Duodenal mucosa (tissue), 2 donors: ENCODE measurements at regions not wholly inside any gene's neighbourhood (a gene's known extent, or its start where the extent isn't known, plus 50 kb on each side); places are given as distances from the start of the nearest gene placed in this dataset.

ENCODE experiments used
- H3K27ac ChIP-seq: one replicate; pipeline ENCODE4 v1.7.0; 2013; ENCODE audit warnings: low read depth, low read length
- H3K27me3 ChIP-seq, 2 donors: one replicate each; pipeline ENCODE4 v1.7.0; 2013; ENCODE audit warnings: low read length in 2 of 2, control low read depth in 1 of 2; ENCODE audit not compliant: insufficient read depth in 2 of 2, control insufficient read depth in 1 of 2
- H3K36me3 ChIP-seq, 2 donors: one replicate each; pipeline ENCODE4 v1.7.0; 2013; ENCODE audit warnings: low read length in 2 of 2, control low read depth in 1 of 2; ENCODE audit not compliant: insufficient read depth in 2 of 2, control insufficient read depth in 1 of 2
- H3K4me1 ChIP-seq, 2 donors: one replicate each; pipeline ENCODE4 v1.7.0; 2013; ENCODE audit warnings: low read length in 2 of 2, control low read depth in 1 of 2; ENCODE audit not compliant: insufficient read depth in 2 of 2, control insufficient read depth in 1 of 2
- H3K4me3 ChIP-seq, 2 donors: one replicate each; pipeline ENCODE4 v1.7.0; 2013; ENCODE audit warnings: low read length in 2 of 2, low read depth in 1 of 2
- H3K9ac ChIP-seq, 2 donors: one replicate each; pipeline ENCODE4 v1.7.0; 2013; ENCODE audit warnings: low read length in 2 of 2, low read depth in 1 of 2
- H3K9me3 ChIP-seq, 2 donors: one replicate each; pipeline ENCODE4 v1.7.0; 2013; ENCODE audit warnings: low read length in 2 of 2, control low read depth in 1 of 2; ENCODE audit not compliant: control insufficient read depth in 1 of 2

GRCh38 chr21:28743723-28744122 lies 249.0 kb downstream of the LTN1 start:
- Histone ChIP-seq H3K9me3 (no peaks in the 10 kb centered on the region), H3K9ac (no peak overlapping the region), H3K27me3 (no peaks in the 10 kb centered on the region), H3K4me1 (peaks cover 0 to 5% of the 10 kb centered on the region in 2 donors), H3K36me3 (no peaks in the 10 kb centered on the region), H3K4me3 (no peak overlapping the region), H3K27ac (no peak overlapping the region)

GRCh38 chr21:28742527-28742926 lies 250.2 kb downstream of the LTN1 start:
- Histone ChIP-seq H3K27me3 (no peaks in the 10 kb centered on the region), H3K36me3 (no peaks in the 10 kb centered on the region), H3K27ac (no peak overlapping the region), H3K9me3 (no peaks in the 10 kb centered on the region), H3K4me1 (peaks cover 0 to 5% of the 10 kb centered on the region in 2 donors), H3K4me3 (no peak overlapping the region), H3K9ac (no peak overlapping the region)

GRCh38 chr21:28740125-28740524 lies 252.6 kb downstream of the LTN1 start:
- H3K4me1 ChIP-seq, result no peaks in the 10 kb centered on the region
- no peaks in the 10 kb centered on the region for H3K36me3 ChIP-seq
- no peak overlapping the region for H3K9ac ChIP-seq
- H3K9me3 ChIP-seq, result no peaks in the 10 kb centered on the region
- H3K4me3 ChIP-seq, result no peak overlapping the region
- H3K27ac ChIP-seq, result no peak overlapping the region
- H3K27me3 ChIP-seq, result no peaks in the 10 kb centered on the region

- Histone ChIP-seq H3K4me1 (peaks cover 4 to 5% of the 10 kb centered on the region in 2 donors), H3K27ac (no peak overlapping the region), H3K4me3 (no peak overlapping the region), H3K27me3 (no peaks in the 10 kb centered on the region), H3K36me3 (no peaks in the 10 kb centered on the region), H3K9ac (no peak overlapping the region), H3K9me3 (no peaks in the 10 kb centered on the region)
These were observed 253.8 kb downstream of the LTN1 start for GRCh38 chr21:28738882-28739281.

- H3K4me3 ChIP-seq, result no peak overlapping the region
- H3K36me3 ChIP-seq, result no peaks in the 10 kb centered on the region
- H3K27me3 ChIP-seq, result no peaks in the 10 kb centered on the region
- H3K9ac ChIP-seq, result no peak overlapping the region
- H3K4me1 ChIP-seq, result peaks cover 4 to 5% of the 10 kb centered on the region in 2 donors
- H3K9me3 ChIP-seq, result no peaks in the 10 kb centered on the region
- no peak overlapping the region for H3K27ac ChIP-seq
These were observed 254.3 kb downstream of the LTN1 start for GRCh38 chr21:28738420-28738704.

- no peak overlapping the region for H3K27ac ChIP-seq
- H3K9me3 ChIP-seq, result no peaks in the 10 kb centered on the region
- H3K4me3 ChIP-seq, result no peak overlapping the region
- no peak overlapping the region for H3K9ac ChIP-seq
- no peaks in the 10 kb centered on the region for H3K36me3 ChIP-seq
- peaks cover 4 to 5% of the 10 kb centered on the region in 2 donors for H3K4me1 ChIP-seq
- no peaks in the 10 kb centered on the region for H3K27me3 ChIP-seq
These were observed 254.8 kb downstream of the LTN1 start for GRCh38 chr21:28737674-28738419.

GRCh38 chr21:28734522-28735175 lies 258.0 kb downstream of the LTN1 start:
- no peaks in the 10 kb centered on the region for H3K27me3 ChIP-seq
- no peaks in the 10 kb centered on the region for H3K9me3 ChIP-seq
- no peak overlapping the region for H3K27ac ChIP-seq
- no peak overlapping the region for H3K9ac ChIP-seq
- H3K4me1 ChIP-seq, result peaks cover 4 to 5% of the 10 kb centered on the region in 2 donors
- no peaks in the 10 kb centered on the region for H3K36me3 ChIP-seq
- peak overlapping the region in 1 of 2 donors; percentile 13 for H3K4me3 ChIP-seq

GRCh38 chr21:28731700-28732321 lies 260.9 kb downstream of the LTN1 start:
- no peak overlapping the region for H3K9ac ChIP-seq
- H3K4me3 ChIP-seq, result no peak overlapping the region
- peaks cover 4 to 5% of the 10 kb centered on the region in 2 donors for H3K4me1 ChIP-seq
- H3K36me3 ChIP-seq, result no peaks in the 10 kb centered on the region
- H3K27me3 ChIP-seq, result no peaks in the 10 kb centered on the region
- H3K27ac ChIP-seq, result no peak overlapping the region
- no peaks in the 10 kb centered on the region for H3K9me3 ChIP-seq

GRCh38 chr21:28729887-28730286 lies 262.8 kb downstream of the LTN1 start:
- no peak overlapping the region for H3K27ac ChIP-seq
- H3K4me3 ChIP-seq, result no peak overlapping the region
- no peaks in the 10 kb centered on the region for H3K27me3 ChIP-seq
- no peaks in the 10 kb centered on the region for H3K9me3 ChIP-seq
- H3K4me1 ChIP-seq, result peaks cover 4 to 5% of the 10 kb centered on the region in 2 donors
- no peak overlapping the region for H3K9ac ChIP-seq
- H3K36me3 ChIP-seq, result no peaks in the 10 kb centered on the region

- no peaks in the 10 kb centered on the region for H3K9me3 ChIP-seq
- no peaks in the 10 kb centered on the region for H3K27me3 ChIP-seq
- H3K9ac ChIP-seq, result no peak overlapping the region
- H3K4me1 ChIP-seq, result no peaks in the 10 kb centered on the region
- no peak overlapping the region for H3K27ac ChIP-seq
- no peak overlapping the region for H3K4me3 ChIP-seq
- H3K36me3 ChIP-seq, result no peaks in the 10 kb centered on the region
These were observed 264.9 kb downstream of the LTN1 start for GRCh38 chr21:28727809-28728208.
